GM23338 (cell line): ENCODE measurements at regions not wholly inside any gene's neighbourhood (a gene's known extent, or its start where the extent isn't known, plus 50 kb on each side); places are given as distances from the start of the nearest gene placed in this dataset.

Source experiments
- CREB1 ChIP-seq: fragments of 250-450 bp; sonication (Bioruptor Pico); IDR thresholded peaks from 2 replicates; pipeline ENCODE4 v1.5.0; 2020; ENCODE audit warnings: low read depth, mild to moderate bottlenecking, moderate library complexity
- CTCF ChIP-seq, 2 experiments: fragments of 200-600 bp in 1 of 2; sonication (generic) in 1 of 2; conservative IDR thresholded peaks; 2 replicates each; pipeline versions ENCODE4 v1.5.1 to v1.6.1; 2016 to 2017; ENCODE audit warnings: antibody characterized with exemption in 2 of 2, low read depth in 2 of 2, mild to moderate bottlenecking in 2 of 2, moderate library complexity in 1 of 2
- ETS1 ChIP-seq: IDR thresholded peaks from 2 replicates; pipeline ENCODE4 v1.6.1; 2016; ENCODE audit warnings: antibody characterized with exemption
- EZH2 ChIP-seq: fragments of 200-600 bp; sonication (generic); IDR thresholded peaks from one replicate; pipeline ENCODE4 v1.8.0; 2017; ENCODE audit warnings: antibody characterized with exemption, mild to moderate bottlenecking, low read depth; ENCODE audit not compliant: unreplicated experiment
- EZH2phosphoT487 ChIP-seq: fragments of 200-600 bp; sonication (generic); IDR thresholded peaks from one replicate; pipeline ENCODE4 v1.8.1; 2018; ENCODE audit warnings: antibody characterized with exemption; ENCODE audit not compliant: unreplicated experiment
- JUNB ChIP-seq: IDR thresholded peaks from one replicate; pipeline ENCODE4 v1.6.1; 2016; ENCODE audit warnings: antibody characterized with exemption; ENCODE audit not compliant: unreplicated experiment
- NANOG ChIP-seq: IDR thresholded peaks from 2 replicates; pipeline ENCODE4 v1.6.1; 2016; ENCODE audit warnings: antibody characterized with exemption, borderline replicate concordance
- POLR2AphosphoS5 ChIP-seq: IDR thresholded peaks from 2 replicates; pipeline ENCODE4 v1.6.1; 2016; ENCODE audit warnings: antibody characterized with exemption, low read depth
- REST ChIP-seq: IDR thresholded peaks from one replicate; pipeline ENCODE4 v1.6.1; 2018; ENCODE audit warnings: antibody characterized with exemption; ENCODE audit not compliant: unreplicated experiment
- STAT1 ChIP-seq: IDR thresholded peaks from one replicate; pipeline ENCODE4 v1.6.1; 2016; ENCODE audit warnings: antibody characterized with exemption; ENCODE audit not compliant: unreplicated experiment
- ZNF114 ChIP-seq: fragments of 250-450 bp; sonication (Bioruptor Pico); IDR thresholded peaks from 2 replicates; pipeline ENCODE4 v1.5.0; 2020; ENCODE audit warnings: mild to moderate bottlenecking, moderate library complexity
- ZNF462 ChIP-seq: fragments of 250-450 bp; sonication (Bioruptor Pico); IDR thresholded peaks from 2 replicates; pipeline ENCODE4 v1.5.0; 2020; ENCODE audit warnings: mild to moderate bottlenecking, moderate library complexity

- TF ChIP-seq EZH2phosphoT487 (no peak), POLR2AphosphoS5 (no peak), CTCF (conservative IDR thresholded peaks at IDR 0.05; ENCODE audit: low read depth in 2 of 2) (no peak), JUNB (no peak), EZH2 (no peak), REST (no peak), CREB1 (CRISPR knock-in tag) (no peak), NANOG (no peak), ZNF114 (CRISPR knock-in tag) (no peak), ZNF462 (CRISPR knock-in tag) (no peak), STAT1 (no peak), ETS1 (no peak)
Measured at GRCh38 chr21:31450980-31451379, 106.9 kb upstream of the TIAM1 start.
